ENCODE measurements at regions not wholly inside any gene's neighbourhood (a gene's known extent, or its start where the extent isn't known, plus 50 kb on each side); places are given as distances from the start of the nearest gene placed in this dataset.

- Histone ChIP-seq H3K27me3 (ENCODE audit: control insufficient read depth, insufficient read depth, low read length, poor library complexity, severe bottlenecking) (no peaks in the 10 kb centered on the region), H3K9me3 (ENCODE audit: control insufficient read depth, low read length) (no peaks in the 10 kb centered on the region), H3K27ac (ENCODE audit: low read depth, low read length) (no peak overlapping the region), H3K9ac (ENCODE audit: extremely low read depth, low read length, poor library complexity, severe bottlenecking) (no peak overlapping the region), H3K36me3 (ENCODE audit: control insufficient read depth, insufficient read depth, low read length) (peaks cover 14% of the 10 kb centered on the region), H3K4me1 (ENCODE audit: control insufficient read depth, insufficient read depth, low read length) (no peaks in the 10 kb centered on the region), H3K4me3 (ENCODE audit: low read length) (no peak overlapping the region)
- Mint-ChIP-seq H3K4me3 (no peak overlapping the region), H3K36me3 (ENCODE audit: low read depth) (peaks cover 10% of the 10 kb centered on the region), H3K27me3 (ENCODE audit: insufficient read depth) (no peaks in the 10 kb centered on the region), H3K4me1 (peaks cover 2% of the 10 kb centered on the region), H3K9me3 (peaks cover 2% of the 10 kb centered on the region), H3K27ac (no peak overlapping the region)
- WGBS, 2 experiments (ENCODE audit: insufficient coverage in 1 of 2, insufficient read length in 1 of 2) = 89 to 93% methylated on average over 5 of the region's 5 CpGs
- no peak for TF ChIP-seq CTCF (conservative IDR thresholded peaks at IDR 0.05)
- no peak for DNase-seq
Measured at GRCh38 chr16:10312008-10312407, 73.9 kb upstream of the ATF7IP2 start.

- Mint-ChIP-seq H3K9me3 (peaks cover 5% of the 10 kb centered on the region), H3K4me1 (peaks cover 2% of the 10 kb centered on the region), H3K4me3 (no peak overlapping the region), H3K36me3 (ENCODE audit: low read depth) (peaks cover 10% of the 10 kb centered on the region), H3K27me3 (ENCODE audit: insufficient read depth) (no peaks in the 10 kb centered on the region), H3K27ac (no peak overlapping the region)
- H3K4me3 ChIP-seq (ENCODE audit: low read length) = no peak overlapping the region
- no peaks in the 10 kb centered on the region for H3K4me1 ChIP-seq (ENCODE audit: control insufficient read depth, insufficient read depth, low read length)
- no peaks in the 10 kb centered on the region for H3K9me3 ChIP-seq (ENCODE audit: control insufficient read depth, low read length)
- peaks cover 14% of the 10 kb centered on the region for H3K36me3 ChIP-seq (ENCODE audit: control insufficient read depth, insufficient read depth, low read length)
- WGBS, 2 experiments (ENCODE audit: insufficient coverage in 1 of 2, insufficient read length in 1 of 2) = 89% methylated on average over 3 to 7 of the region's 7 CpGs
- TF ChIP-seq CTCF (conservative IDR thresholded peaks at IDR 0.05) = no peak
- DNase-seq = no peak
- no peak overlapping the region for H3K9ac ChIP-seq (ENCODE audit: extremely low read depth, low read length, poor library complexity, severe bottlenecking)
- no peaks in the 10 kb centered on the region for H3K27me3 ChIP-seq (ENCODE audit: control insufficient read depth, insufficient read depth, low read length, poor library complexity, severe bottlenecking)
- H3K27ac ChIP-seq (ENCODE audit: low read depth, low read length) = no peak overlapping the region
Measured at GRCh38 chr16:10312784-10313724, 72.8 kb upstream of the ATF7IP2 start.

GRCh38 chr16:10314317-10314716 is 71.5 kb upstream of the ATF7IP2 start:
- peaks cover 8% of the 10 kb centered on the region for H3K36me3 Mint-ChIP-seq (ENCODE audit: low read depth)
- H3K4me3 ChIP-seq (ENCODE audit: low read length) = no peak overlapping the region
- WGBS, 2 experiments (ENCODE audit: insufficient coverage in 1 of 2, insufficient read length in 1 of 2) = 100% methylated on average over 1 to 4 of the region's 4 CpGs

More at GRCh38 chr16:10314317-10314716, 71.5 kb upstream of the ATF7IP2 start:
- Histone ChIP-seq H3K27ac (ENCODE audit: low read depth, low read length) (no peak overlapping the region), H3K36me3 (ENCODE audit: control insufficient read depth, insufficient read depth, low read length) (peaks cover 17% of the 10 kb centered on the region), H3K27me3 (ENCODE audit: control insufficient read depth, insufficient read depth, low read length, poor library complexity, severe bottlenecking) (no peaks in the 10 kb centered on the region), H3K9me3 (ENCODE audit: control insufficient read depth, low read length) (no peaks in the 10 kb centered on the region), H3K9ac (ENCODE audit: extremely low read depth, low read length, poor library complexity, severe bottlenecking) (no peak overlapping the region), H3K4me1 (ENCODE audit: control insufficient read depth, insufficient read depth, low read length) (no peaks in the 10 kb centered on the region)
- Mint-ChIP-seq H3K27ac (no peak overlapping the region), H3K27me3 (ENCODE audit: insufficient read depth) (no peaks in the 10 kb centered on the region), H3K9me3 (peaks cover 5% of the 10 kb centered on the region), H3K4me1 (peaks cover 2% of the 10 kb centered on the region), H3K4me3 (no peak overlapping the region)
- TF ChIP-seq CTCF (conservative IDR thresholded peaks at IDR 0.05) = no peak
- DNase-seq = no peak

Data from endodermal cell (in vitro differentiated cells).